Superior temporal gyrus (tissue), 1 donor: ENCODE measurements at regions not wholly inside any gene's neighbourhood (a gene's known extent, or its start where the extent isn't known, plus 50 kb on each side); places are given as distances from the start of the nearest gene placed in this dataset.
"Not testable (repeated sequence)": the region's sequence is repeated elsewhere in the genome, so short reads cannot be mapped to it uniquely, and the experiment has no call there.

Experiments used
- DNase-seq: peaks from one replicate; pipeline ENCODE4 v3.0.0-alpha.2; 2016; ENCODE audit errors: extremely low spot score

GRCh38 chr12:8282181-8282580 is 54.8 kb upstream of the FAM90A1 start:
- DNase-seq, result not testable (repeated sequence)

GRCh38 chr12:8285681-8286080 is 58.3 kb upstream of the FAM90A1 start:
- DNase-seq, result not testable (repeated sequence)

GRCh38 chr12:8291764-8292163 is 64.3 kb upstream of the FAM90A1 start:
- not testable (repeated sequence) for DNase-seq

GRCh38 chr12:8294662-8295061 is 67.2 kb upstream of the FAM90A1 start:
- DNase-seq, result not testable (repeated sequence)

- not testable (repeated sequence) for DNase-seq
Measured at GRCh38 chr12:8308611-8309010, 81.2 kb upstream of the FAM90A1 start.

GRCh38 chr12:8315997-8316396 is 88.6 kb upstream of the FAM90A1 start:
- DNase-seq, result not testable (repeated sequence)

GRCh38 chr12:8317675-8318074 is 90.3 kb upstream of the FAM90A1 start:
- DNase-seq, result not testable (repeated sequence)

GRCh38 chr12:8320251-8320730 is 92.9 kb upstream of the FAM90A1 start:
- DNase-seq, result not testable (repeated sequence)

- DNase-seq, result not testable (repeated sequence)
Measured at GRCh38 chr12:8320791-8321370, 93.5 kb upstream of the FAM90A1 start.

GRCh38 chr12:8325145-8325839 is 97.9 kb upstream of the FAM90A1 start:
- DNase-seq, result not testable (repeated sequence)

GRCh38 chr12:8328835-8329234 is 101.4 kb upstream of the FAM90A1 start:
- DNase-seq, result not testable (repeated sequence)

- DNase-seq, result not testable (repeated sequence)
Measured at GRCh38 chr12:8332373-8332772, 105.0 kb upstream of the FAM90A1 start.

GRCh38 chr12:8351073-8351472 is 104.7 kb upstream of the CLEC6A start:
- DNase-seq, result not testable (repeated sequence)

- not testable (repeated sequence) for DNase-seq
Measured at GRCh38 chr12:8354741-8355140, 101.0 kb upstream of the CLEC6A start.

GRCh38 chr12:8355531-8355930 is 100.2 kb upstream of the CLEC6A start:
- DNase-seq, result not testable (repeated sequence)

GRCh38 chr12:8373744-8374143 is 82.0 kb upstream of the CLEC6A start:
- peak; percentile 10 for DNase-seq

- DNase-seq, result not testable (repeated sequence)
Measured at GRCh38 chr12:8375122-8375521, 80.6 kb upstream of the CLEC6A start.

GRCh38 chr12:8377756-8378155 is 78.0 kb upstream of the CLEC6A start:
- not testable (repeated sequence) for DNase-seq

- not testable (repeated sequence) for DNase-seq
Measured at GRCh38 chr12:8382556-8382955, 73.2 kb upstream of the CLEC6A start.

GRCh38 chr12:8384686-8385085 is 71.1 kb upstream of the CLEC6A start:
- DNase-seq, result not testable (repeated sequence)

- DNase-seq, result not testable (repeated sequence)
Measured at GRCh38 chr12:8385431-8385830, 70.3 kb upstream of the CLEC6A start.

GRCh38 chr12:8386661-8387060 is 69.1 kb upstream of the CLEC6A start:
- DNase-seq, result not testable (repeated sequence)

GRCh38 chr12:8389296-8389695 is 66.5 kb upstream of the CLEC6A start:
- not testable (repeated sequence) for DNase-seq
